PFSK-1 (cell line): ENCODE measurements at regions not wholly inside any gene's neighbourhood (a gene's known extent, or its start where the extent isn't known, plus 50 kb on each side); places are given as distances from the start of the nearest gene placed in this dataset.

Experiments
- FOXP2 ChIP-seq: optimal IDR thresholded peaks from 2 replicates; pipeline ENCODE3; 2011; ENCODE audit warnings: borderline replicate concordance, control low read depth, inconsistent platforms; ENCODE audit not compliant: insufficient read depth; ENCODE audit errors: extremely low read length, extremely low read depth
- POLR2AphosphoS5 ChIP-seq: IDR thresholded peaks from 2 replicates; pipeline ENCODE4 v1.6.1; 2012; ENCODE audit warnings: low read depth, mild to moderate bottlenecking, control low read depth, low read length, moderate library complexity
- SIN3A ChIP-seq: IDR thresholded peaks from 2 replicates; pipeline ENCODE4 v1.6.1; 2012; ENCODE audit warnings: mild to moderate bottlenecking, low read length, moderate library complexity, borderline replicate concordance; ENCODE audit not compliant: insufficient read depth
- TAF1 ChIP-seq: IDR thresholded peaks from 2 replicates; pipeline ENCODE4 v1.6.1; 2012; ENCODE audit warnings: low read length, control low read depth, borderline replicate concordance; ENCODE audit not compliant: insufficient read depth
- TF ChIP-seq, protein P1 (sequence below), 2 experiments: IDR thresholded peaks; 2 replicates each; pipeline versions ENCODE4 v1.6.1 to v1.8.0; 2011 to 2012; ENCODE audit warnings: low read depth in 2 of 2, low read length in 2 of 2, control low read depth in 1 of 2, inconsistent platforms in 1 of 2, mild to moderate bottlenecking in 1 of 2, moderate library complexity in 1 of 2; ENCODE audit not compliant: insufficient read depth in 1 of 2

DNA sequence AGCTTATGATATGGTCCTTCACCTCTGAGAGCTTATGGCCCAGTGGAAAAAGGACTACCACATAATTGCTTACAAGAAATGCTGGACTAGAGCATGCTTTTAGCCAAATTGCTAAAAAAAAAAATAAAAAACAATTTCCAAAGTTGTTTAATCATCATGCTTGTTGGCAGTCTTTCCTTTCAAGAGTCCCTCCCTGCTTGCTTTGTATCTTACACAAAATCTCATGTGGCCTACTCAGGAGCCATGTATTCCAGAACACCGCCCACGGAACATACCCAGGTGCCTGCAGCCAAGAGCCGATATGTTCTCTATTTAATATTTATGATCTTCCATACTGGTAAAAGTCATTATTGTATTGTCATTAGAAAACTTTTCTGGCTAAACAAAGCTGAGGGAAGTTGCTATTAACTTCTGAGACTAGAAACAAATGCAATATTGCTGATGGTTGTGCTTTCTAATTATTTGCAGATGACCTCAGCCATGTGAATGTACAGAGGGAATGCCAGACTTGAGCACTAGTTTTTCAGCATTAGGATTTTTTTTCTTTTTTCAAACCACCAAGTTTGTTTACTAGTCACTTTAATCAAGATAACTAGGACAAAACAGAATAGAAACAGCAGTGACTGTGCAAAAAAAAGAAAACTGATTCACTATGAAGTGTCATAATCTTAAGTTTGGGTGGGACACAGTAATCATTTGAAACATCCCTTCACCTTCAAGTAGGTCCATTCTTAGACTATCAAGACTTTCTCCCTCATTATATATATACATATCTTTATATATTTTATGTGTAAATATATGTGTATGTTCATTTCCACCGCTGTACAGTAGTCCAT is 129.3 kb upstream of the GORAB start:
- TF ChIP-seq SIN3A (no peak), TAF1 (no peak), POLR2AphosphoS5 (no peak), FOXP2 (no peak)
- TF ChIP-seq, protein P1, sequence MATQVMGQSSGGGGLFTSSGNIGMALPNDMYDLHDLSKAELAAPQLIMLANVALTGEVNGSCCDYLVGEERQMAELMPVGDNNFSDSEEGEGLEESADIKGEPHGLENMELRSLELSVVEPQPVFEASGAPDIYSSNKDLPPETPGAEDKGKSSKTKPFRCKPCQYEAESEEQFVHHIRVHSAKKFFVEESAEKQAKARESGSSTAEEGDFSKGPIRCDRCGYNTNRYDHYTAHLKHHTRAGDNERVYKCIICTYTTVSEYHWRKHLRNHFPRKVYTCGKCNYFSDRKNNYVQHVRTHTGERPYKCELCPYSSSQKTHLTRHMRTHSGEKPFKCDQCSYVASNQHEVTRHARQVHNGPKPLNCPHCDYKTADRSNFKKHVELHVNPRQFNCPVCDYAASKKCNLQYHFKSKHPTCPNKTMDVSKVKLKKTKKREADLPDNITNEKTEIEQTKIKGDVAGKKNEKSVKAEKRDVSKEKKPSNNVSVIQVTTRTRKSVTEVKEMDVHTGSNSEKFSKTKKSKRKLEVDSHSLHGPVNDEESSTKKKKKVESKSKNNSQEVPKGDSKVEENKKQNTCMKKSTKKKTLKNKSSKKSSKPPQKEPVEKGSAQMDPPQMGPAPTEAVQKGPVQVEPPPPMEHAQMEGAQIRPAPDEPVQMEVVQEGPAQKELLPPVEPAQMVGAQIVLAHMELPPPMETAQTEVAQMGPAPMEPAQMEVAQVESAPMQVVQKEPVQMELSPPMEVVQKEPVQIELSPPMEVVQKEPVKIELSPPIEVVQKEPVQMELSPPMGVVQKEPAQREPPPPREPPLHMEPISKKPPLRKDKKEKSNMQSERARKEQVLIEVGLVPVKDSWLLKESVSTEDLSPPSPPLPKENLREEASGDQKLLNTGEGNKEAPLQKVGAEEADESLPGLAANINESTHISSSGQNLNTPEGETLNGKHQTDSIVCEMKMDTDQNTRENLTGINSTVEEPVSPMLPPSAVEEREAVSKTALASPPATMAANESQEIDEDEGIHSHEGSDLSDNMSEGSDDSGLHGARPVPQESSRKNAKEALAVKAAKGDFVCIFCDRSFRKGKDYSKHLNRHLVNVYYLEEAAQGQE (IDR thresholded peaks at IDR 0.05; ENCODE audit: insufficient read depth in 1 of 2, low read depth in 2 of 2, low read length in 2 of 2), result no peak
